SU-DHL-6 (cell line): ENCODE measurements at regions not wholly inside any gene's neighbourhood (a gene's known extent, or its start where the extent isn't known, plus 50 kb on each side); places are given as distances from the start of the nearest gene placed in this dataset.

ENCODE experiments used
- EZH2phosphoT487 ChIP-seq: fragments of 200-600 bp; sonication (generic), shearing (Covaris generic); conservative IDR thresholded peaks from 2 replicates; pipeline ENCODE4 v1.6.1; 2018; ENCODE audit warnings: mild to moderate bottlenecking, antibody characterized with exemption, low read length, moderate library complexity, mixed read lengths
- TF ChIP-seq, protein P1 (sequence below): fragments of 200-600 bp; sonication (generic); IDR thresholded peaks from one replicate; pipeline ENCODE4 v1.5.1; 2017; ENCODE audit warnings: antibody characterized with exemption, mild to moderate bottlenecking, low read length, moderate library complexity; ENCODE audit not compliant: insufficient read depth, poor library complexity, severe bottlenecking

DNA sequence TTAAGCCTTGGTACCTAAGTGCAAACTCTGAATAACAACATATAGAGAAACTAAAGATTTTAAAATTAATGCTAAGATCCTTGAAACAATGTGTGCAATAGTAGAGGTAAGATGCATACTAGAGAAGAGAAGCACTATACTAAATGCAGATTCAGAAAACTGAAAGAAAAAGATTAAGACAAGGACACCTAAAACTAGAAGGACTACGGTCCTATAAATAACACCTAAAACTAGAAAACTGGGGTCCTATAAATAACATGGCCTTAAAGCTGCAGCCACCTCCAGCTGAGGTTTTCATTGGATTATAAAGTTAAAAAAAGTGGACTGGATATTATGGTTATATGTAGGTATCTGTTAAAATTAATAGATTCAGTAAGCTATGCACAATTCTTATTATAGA is 320.9 kb downstream of the IPMK start:
- TF ChIP-seq, protein P1, sequence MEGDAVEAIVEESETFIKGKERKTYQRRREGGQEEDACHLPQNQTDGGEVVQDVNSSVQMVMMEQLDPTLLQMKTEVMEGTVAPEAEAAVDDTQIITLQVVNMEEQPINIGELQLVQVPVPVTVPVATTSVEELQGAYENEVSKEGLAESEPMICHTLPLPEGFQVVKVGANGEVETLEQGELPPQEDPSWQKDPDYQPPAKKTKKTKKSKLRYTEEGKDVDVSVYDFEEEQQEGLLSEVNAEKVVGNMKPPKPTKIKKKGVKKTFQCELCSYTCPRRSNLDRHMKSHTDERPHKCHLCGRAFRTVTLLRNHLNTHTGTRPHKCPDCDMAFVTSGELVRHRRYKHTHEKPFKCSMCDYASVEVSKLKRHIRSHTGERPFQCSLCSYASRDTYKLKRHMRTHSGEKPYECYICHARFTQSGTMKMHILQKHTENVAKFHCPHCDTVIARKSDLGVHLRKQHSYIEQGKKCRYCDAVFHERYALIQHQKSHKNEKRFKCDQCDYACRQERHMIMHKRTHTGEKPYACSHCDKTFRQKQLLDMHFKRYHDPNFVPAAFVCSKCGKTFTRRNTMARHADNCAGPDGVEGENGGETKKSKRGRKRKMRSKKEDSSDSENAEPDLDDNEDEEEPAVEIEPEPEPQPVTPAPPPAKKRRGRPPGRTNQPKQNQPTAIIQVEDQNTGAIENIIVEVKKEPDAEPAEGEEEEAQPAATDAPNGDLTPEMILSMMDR = no peak
- no peak for TF ChIP-seq EZH2phosphoT487
